Smooth muscle cell (in vitro differentiated cells): ENCODE measurements at regions not wholly inside any gene's neighbourhood (a gene's known extent, or its start where the extent isn't known, plus 50 kb on each side); places are given as distances from the start of the nearest gene placed in this dataset.

Experiments used
- DNase-seq: peaks from one replicate; lab custom pipeline; 2025; ENCODE audit not compliant: unreplicated experiment; lab: John Stamatoyannopoulos, UW
- H2AFZ ChIP-seq: fragments of 200-600 bp; sonication (generic); 2 replicates; pipeline ENCODE4 v1.6.0; 2016; ENCODE audit warnings: antibody characterized with exemption, low read depth, mild to moderate bottlenecking
- H3F3A ChIP-seq: fragments of 200-600 bp; sonication (generic); 2 replicates; pipeline ENCODE4 v1.6.0; 2017; ENCODE audit warnings: antibody characterized with exemption, low read depth
- H3K27ac ChIP-seq: fragments of 200-600 bp; sonication (generic); 2 replicates; pipeline ENCODE4 v1.5.1; 2016; ENCODE audit warnings: low read depth, mild to moderate bottlenecking
- H3K27me3 ChIP-seq: fragments of 200-600 bp; sonication (generic); 2 replicates; pipeline ENCODE4 v1.6.1; 2016; ENCODE audit warnings: low read depth, mild to moderate bottlenecking
- H3K36me3 ChIP-seq: fragments of 200-600 bp; sonication (generic); 2 replicates; pipeline ENCODE4 v1.5.1; 2016; ENCODE audit warnings: low read depth
- H3K4me1 ChIP-seq: fragments of 200-600 bp; sonication (generic); 2 replicates; pipeline ENCODE4 v1.5.1; 2016; ENCODE audit warnings: low read depth
- H3K4me2 ChIP-seq: fragments of 200-600 bp; sonication (generic); 2 replicates; pipeline ENCODE4 v1.6.0; 2016; ENCODE audit warnings: mild to moderate bottlenecking
- H3K4me3 ChIP-seq: fragments of 200-600 bp; sonication (generic); 2 replicates; pipeline ENCODE4 v1.5.1; 2016; ENCODE audit warnings: mild to moderate bottlenecking
- H3K79me2 ChIP-seq: fragments of 200-600 bp; sonication (generic); 2 replicates; pipeline ENCODE4 v1.6.0; 2016; ENCODE audit warnings: low read depth, mild to moderate bottlenecking
- H3K9ac ChIP-seq: fragments of 200-600 bp; sonication (generic); 2 replicates; pipeline ENCODE4 v1.6.0; 2016; ENCODE audit warnings: low read depth
- H3K9me3 ChIP-seq: fragments of 200-600 bp; sonication (generic); replicated peaks from 2 replicates; pipeline ENCODE4 v1.5.1; 2016; ENCODE audit warnings: low read depth
- H4K20me1 ChIP-seq: fragments of 200-600 bp; sonication (generic); 2 replicates; pipeline ENCODE4 v1.6.0; 2016; ENCODE audit warnings: low read depth
- CTCF ChIP-seq: fragments of 200-600 bp; sonication (generic); IDR thresholded peaks from 2 replicates; pipeline ENCODE4 v1.5.1; 2017; ENCODE audit warnings: borderline replicate concordance, mild to moderate bottlenecking, antibody characterized with exemption; ENCODE audit not compliant: insufficient read depth, poor library complexity, severe bottlenecking
- WGBS: methylation state at CpG from one replicate; pipeline ENCODE4 v1.1.7; 2016; ENCODE audit warnings: low lambda C conversion rate; 5-methylcytosine and 5-hydroxymethylcytosine counted together

GRCh38 chr2:225207471-225207870, 165.2 kb upstream of the DOCK10 start:
- no peak for DNase-seq
- no peak overlapping the region for H3K4me2 ChIP-seq
- no peak overlapping the region for H3K27ac ChIP-seq
- H4K20me1 ChIP-seq = no peaks in the 10 kb centered on the region
- no peak overlapping the region for H2AFZ ChIP-seq
- no peaks in the 10 kb centered on the region for H3F3A ChIP-seq
- no peaks in the 10 kb centered on the region for H3K79me2 ChIP-seq
- H3K9ac ChIP-seq = no peak overlapping the region
- no peaks in the 10 kb centered on the region for H3K36me3 ChIP-seq
- no peaks in the 10 kb centered on the region for H3K27me3 ChIP-seq
- H3K9me3 ChIP-seq = no peaks in the 10 kb centered on the region
- no peak overlapping the region for H3K4me3 ChIP-seq
- 78% methylated on average over 3 of the region's 3 CpGs for WGBS
- TF ChIP-seq CTCF = no peak
- H3K4me1 ChIP-seq = no peaks in the 10 kb centered on the region

GRCh38 chr2:225207043-225207442, 164.8 kb upstream of the DOCK10 start:
- WGBS = 58% methylated on average over 1 of the region's 1 CpG
- TF ChIP-seq CTCF = no peak
- Histone ChIP-seq H3K9ac (no peak overlapping the region), H3K4me3 (no peak overlapping the region), H3F3A (no peaks in the 10 kb centered on the region), H3K36me3 (no peaks in the 10 kb centered on the region), H3K4me1 (no peaks in the 10 kb centered on the region), H3K79me2 (no peaks in the 10 kb centered on the region), H3K4me2 (no peak overlapping the region), H3K27me3 (no peaks in the 10 kb centered on the region), H2AFZ (no peak overlapping the region), H3K9me3 (no peaks in the 10 kb centered on the region), H4K20me1 (no peaks in the 10 kb centered on the region), H3K27ac (no peak overlapping the region)
- no peak for DNase-seq

GRCh38 chr2:225196579-225196978, 154.3 kb upstream of the DOCK10 start:
- Histone ChIP-seq H3K27me3 (no peaks in the 10 kb centered on the region), H3K27ac (no peak overlapping the region), H3K9ac (no peak overlapping the region), H4K20me1 (no peaks in the 10 kb centered on the region), H3K9me3 (no peaks in the 10 kb centered on the region), H3K36me3 (no peaks in the 10 kb centered on the region), H2AFZ (no peak overlapping the region), H3K4me3 (no peak overlapping the region), H3F3A (no peaks in the 10 kb centered on the region), H3K4me2 (no peak overlapping the region), H3K79me2 (no peaks in the 10 kb centered on the region), H3K4me1 (no peaks in the 10 kb centered on the region)
- no peak for DNase-seq
- no peak for TF ChIP-seq CTCF
- 93% methylated on average over 1 of the region's 1 CpG for WGBS

GRCh38 chr2:225192869-225193268, 150.6 kb upstream of the DOCK10 start:
- Histone ChIP-seq H3K9me3 (no peaks in the 10 kb centered on the region), H3F3A (no peaks in the 10 kb centered on the region), H3K27ac (no peak overlapping the region), H3K9ac (no peak overlapping the region), H3K79me2 (no peaks in the 10 kb centered on the region), H3K27me3 (no peaks in the 10 kb centered on the region), H2AFZ (no peak overlapping the region), H3K4me1 (no peaks in the 10 kb centered on the region), H3K36me3 (no peaks in the 10 kb centered on the region), H3K4me2 (no peak overlapping the region), H3K4me3 (no peak overlapping the region), H4K20me1 (no peaks in the 10 kb centered on the region)
- WGBS = 97% methylated on average over 3 of the region's 3 CpGs
- no peak for DNase-seq
- TF ChIP-seq CTCF = no peak
